Neuronal stem cell (in vitro differentiated cells): ENCODE measurements at regions not wholly inside any gene's neighbourhood (a gene's known extent, or its start where the extent isn't known, plus 50 kb on each side); places are given as distances from the start of the nearest gene placed in this dataset.

Source experiments
- DNase-seq: peaks from one replicate; pipeline ENCODE4 v3.0.0-alpha.2; 2013; ENCODE audit warnings: low spot score
- H2AFZ ChIP-seq: one replicate; pipeline ENCODE4 v1.6.1; 2013; ENCODE audit warnings: mild to moderate bottlenecking, low read length, inconsistent platforms
- H2AK5ac ChIP-seq: 2 replicates; pipeline ENCODE4 v1.6.1; 2013; ENCODE audit warnings: low read depth, mild to moderate bottlenecking, inconsistent platforms, low read length, moderate library complexity, mixed read lengths
- H2BK120ac ChIP-seq: 2 replicates; pipeline ENCODE4 v1.6.1; 2013; ENCODE audit warnings: low read depth, mild to moderate bottlenecking, inconsistent platforms, low read length, moderate library complexity, mixed read lengths
- H2BK12ac ChIP-seq: one replicate; pipeline ENCODE4 v1.6.1; 2013; ENCODE audit warnings: low read length, inconsistent platforms
- H2BK15ac ChIP-seq: 2 replicates; pipeline ENCODE4 v1.6.1; 2013; ENCODE audit warnings: mild to moderate bottlenecking, low read length, inconsistent platforms, mixed read lengths
- H2BK5ac ChIP-seq: one replicate; pipeline ENCODE4 v1.6.1; 2013; ENCODE audit warnings: inconsistent platforms, mild to moderate bottlenecking, low read length, moderate library complexity
- H3K14ac ChIP-seq: one replicate; pipeline ENCODE4 v1.6.1; 2013; ENCODE audit warnings: low read length, inconsistent platforms
- H3K18ac ChIP-seq: 2 replicates; pipeline ENCODE4 v1.6.1; 2013; ENCODE audit warnings: low read length, inconsistent platforms
- H3K23ac ChIP-seq: 2 replicates; pipeline ENCODE4 v1.6.1; 2013; ENCODE audit warnings: low read depth, mild to moderate bottlenecking, mixed read lengths, low read length, inconsistent platforms; ENCODE audit not compliant: poor library complexity
- H3K27ac ChIP-seq: replicated peaks from 3 replicates; pipeline ENCODE4 v1.5.1; 2013; ENCODE audit warnings: low read length, inconsistent platforms
- H3K27me3 ChIP-seq, 3 experiments: 2 replicates each; pipeline ENCODE4 v1.6.1; 2013; ENCODE audit warnings: low read length in 3 of 3, mild to moderate bottlenecking in 2 of 3, inconsistent platforms in 1 of 3, low read depth in 1 of 3, mixed read lengths in 1 of 3, moderate library complexity in 1 of 3; ENCODE audit not compliant: control insufficient read depth in 3 of 3, insufficient read depth in 3 of 3
- H3K36me3 ChIP-seq, 2 donors: replicated peaks in 1 of 2; 2 replicates each; pipeline ENCODE4 v1.6.1; 2013; ENCODE audit warnings: low read length in 2 of 2; ENCODE audit not compliant: control insufficient read depth in 2 of 2, insufficient read depth in 2 of 2
- H3K4ac ChIP-seq: 2 replicates; pipeline ENCODE4 v1.6.1; 2013; ENCODE audit warnings: inconsistent platforms, mild to moderate bottlenecking, low read length, moderate library complexity
- H3K4me1 ChIP-seq, 2 donors: 1 replicate in 1 of 2; 2 replicates in 1 of 2; pipeline ENCODE4 v1.6.1; 2013; ENCODE audit warnings: low read length in 2 of 2, low read depth in 1 of 2; ENCODE audit not compliant: control insufficient read depth in 2 of 2, insufficient read depth in 1 of 2
- H3K4me2 ChIP-seq: one replicate; pipeline ENCODE4 v1.6.1; 2013; ENCODE audit warnings: mild to moderate bottlenecking, low read length, inconsistent platforms; ENCODE audit not compliant: insufficient read depth, poor library complexity, severe bottlenecking
- H3K4me3 ChIP-seq, 2 donors: 2 replicates each; pipeline ENCODE4 v1.5.1; 2013; ENCODE audit warnings: low read length in 2 of 2, mild to moderate bottlenecking in 2 of 2, inconsistent platforms in 1 of 2, moderate library complexity in 1 of 2
- H3K79me1 ChIP-seq: one replicate; pipeline ENCODE4 v1.6.1; 2013; ENCODE audit warnings: low read depth, mild to moderate bottlenecking, inconsistent platforms, low read length, moderate library complexity
- H3K9ac ChIP-seq: one replicate; pipeline ENCODE4 v1.6.1; 2013; ENCODE audit warnings: mild to moderate bottlenecking, low read depth, low read length, inconsistent platforms; ENCODE audit not compliant: poor library complexity
- H3K9me3 ChIP-seq, 2 donors: replicated peaks in 1 of 2; 2 replicates each; pipeline versions ENCODE3 to v1.6.1; 2013; ENCODE audit warnings: low read length in 2 of 2, mild to moderate bottlenecking in 2 of 2, inconsistent platforms in 1 of 2, low read depth in 1 of 2, mixed read lengths in 1 of 2, moderate library complexity in 1 of 2; ENCODE audit not compliant: control insufficient read depth in 2 of 2, insufficient read depth in 1 of 2
- H4K8ac ChIP-seq: one replicate; pipeline ENCODE4 v1.6.1; 2013; ENCODE audit warnings: low read depth, mild to moderate bottlenecking, inconsistent platforms, low read length, moderate library complexity
- H4K91ac ChIP-seq: one replicate; pipeline ENCODE4 v1.6.1; 2013; ENCODE audit warnings: low read length, low read depth, mild to moderate bottlenecking, inconsistent platforms; ENCODE audit not compliant: poor library complexity
- WGBS, 2 donors: extraction: QIAGEN DNeasy Blood & Tissue Kit; methylation state at CpG; one replicate each; pipeline ENCODE4 v1.1.7; 2013; ENCODE audit warnings: missing lambda C conversion rate in 2 of 2, mixed read lengths in 1 of 2; ENCODE audit not compliant: insufficient read length in 2 of 2, insufficient replicate concordance in 1 of 2; ENCODE audit errors: extremely low coverage in 2 of 2; 5-methylcytosine and 5-hydroxymethylcytosine counted together

DNA sequence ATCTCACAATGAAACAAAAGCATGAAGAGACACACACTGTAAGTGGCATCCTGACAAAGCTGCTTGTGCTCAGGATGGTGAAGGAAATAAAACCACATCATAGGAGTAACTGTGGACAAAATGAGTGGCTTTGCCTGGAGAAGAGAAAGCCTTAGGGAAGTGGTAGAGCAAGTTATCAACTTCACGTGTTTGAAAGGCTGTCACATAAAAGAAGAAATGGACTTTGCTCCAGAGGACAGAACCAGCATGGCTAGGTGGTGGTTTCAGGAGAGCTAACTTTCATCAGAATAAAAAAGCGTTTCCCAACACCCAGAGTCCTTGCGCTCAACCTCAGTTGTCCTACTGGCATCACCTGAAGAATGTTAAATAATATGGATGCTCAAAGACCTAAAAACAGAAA, 139.9 kb downstream of the SETD4 start:
- Histone ChIP-seq H3K4me2 (no peak overlapping the region), H2BK5ac (no peak overlapping the region), H3K36me3 (no peaks in the 10 kb centered on the region), H4K8ac (no peak overlapping the region), H2BK15ac (no peak overlapping the region), H2BK12ac (no peak overlapping the region), H2BK120ac (no peak overlapping the region), H3K4me1 (no peaks in the 10 kb centered on the region), H3K18ac (no peak overlapping the region), H4K91ac (no peak overlapping the region), H3K79me1 (no peaks in the 10 kb centered on the region), H3K4me3 (no peak overlapping the region), H3K14ac (no peak overlapping the region), H3K23ac (no peak overlapping the region), H3K4ac (no peak overlapping the region), H2AK5ac (no peak overlapping the region), H3K9ac (no peak overlapping the region), H3K9me3 (no peaks in the 10 kb centered on the region), H3K27me3 (no peaks in the 10 kb centered on the region), H2AFZ (no peak overlapping the region), H3K27ac (no peak overlapping the region)
- no CpG with 5 or more reads among the region's 3 CpGs for WGBS, 2 donors
- DNase-seq: no peak

DNA sequence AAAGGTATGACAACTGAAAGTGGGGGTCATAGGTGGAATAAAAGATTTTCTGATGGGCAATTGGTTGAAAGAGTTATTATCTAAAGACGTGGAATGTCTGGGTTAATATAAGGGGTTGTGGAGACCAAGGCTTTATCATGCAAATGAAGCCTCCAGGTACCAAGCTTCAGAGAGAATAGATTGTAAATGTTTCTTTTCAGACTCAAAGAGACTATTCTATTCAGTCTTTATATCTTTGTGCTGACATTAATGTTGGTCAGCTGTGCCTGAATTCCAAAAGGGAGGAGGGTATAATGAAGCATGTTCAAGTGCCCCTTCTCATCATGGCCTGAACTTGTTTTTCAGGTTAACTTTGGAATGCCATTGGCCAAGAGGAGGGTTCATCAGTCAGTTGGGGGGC, 145.3 kb downstream of the SETD4 start:
- no peak overlapping the region for H3K4me2 ChIP-seq
- H2BK120ac ChIP-seq: no peak overlapping the region
- H3K27me3 ChIP-seq: no peaks in the 10 kb centered on the region
- no peak for DNase-seq
- H3K36me3 ChIP-seq: no peaks in the 10 kb centered on the region
- no peak overlapping the region for H2BK15ac ChIP-seq
- no peak overlapping the region for H3K4me3 ChIP-seq
- H3K18ac ChIP-seq: no peak overlapping the region
- WGBS, 2 donors: no CpG with 5 or more reads among the region's 1 CpG
- H3K4ac ChIP-seq: no peak overlapping the region
- H3K4me1 ChIP-seq: peaks cover 0 to 4% of the 10 kb centered on the region in 2 donors
- no peak overlapping the region for H2AK5ac ChIP-seq
- H4K91ac ChIP-seq: no peak overlapping the region
- H3K27ac ChIP-seq: no peak overlapping the region
- no peak overlapping the region for H3K9ac ChIP-seq
- no peak overlapping the region for H2BK5ac ChIP-seq
- H2AFZ ChIP-seq: no peak overlapping the region
- H3K79me1 ChIP-seq: no peaks in the 10 kb centered on the region
- H4K8ac ChIP-seq: no peak overlapping the region
- H3K23ac ChIP-seq: no peak overlapping the region
- H3K9me3 ChIP-seq: no peaks in the 10 kb centered on the region
- H2BK12ac ChIP-seq: no peak overlapping the region
- H3K14ac ChIP-seq: no peak overlapping the region

DNA sequence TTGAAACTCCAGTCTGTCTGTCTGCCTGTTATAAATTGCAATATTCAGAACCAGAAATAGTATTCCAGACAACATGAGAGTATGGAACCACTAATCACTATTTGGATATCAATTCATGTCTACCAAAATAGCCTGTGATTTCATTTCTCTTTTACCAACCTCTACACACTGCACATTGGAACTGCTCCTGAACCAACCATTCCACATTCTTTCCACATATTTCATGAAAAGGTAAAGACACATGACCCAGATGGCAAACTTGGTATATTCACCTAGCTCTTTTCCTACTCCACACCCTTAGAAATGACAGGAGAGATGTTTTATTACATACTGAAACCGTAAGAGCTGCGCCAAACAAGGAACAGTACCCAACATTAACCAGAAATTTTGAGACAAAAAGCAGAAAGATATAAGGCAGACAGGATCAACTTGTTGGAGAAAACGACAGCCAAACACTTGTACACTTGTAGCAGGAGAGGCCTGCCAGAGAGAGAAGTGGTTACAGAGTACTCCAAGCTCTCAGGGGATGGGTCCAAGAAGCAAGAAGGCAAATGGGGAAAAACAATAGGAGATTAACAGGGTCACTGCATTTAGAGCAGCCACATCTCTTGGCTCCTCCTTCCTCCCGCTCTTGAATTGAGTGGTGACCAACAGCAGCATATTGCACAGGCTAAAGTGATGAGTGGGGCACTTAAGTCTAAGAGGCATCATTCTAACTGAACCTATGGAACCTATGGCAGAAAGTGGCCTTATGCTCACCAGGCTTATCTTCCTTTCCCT, 148.7 kb downstream of the SETD4 start:
- Histone ChIP-seq H2BK120ac (no peak overlapping the region), H2AK5ac (no peak overlapping the region), H3K23ac (no peak overlapping the region), H3K18ac (no peak overlapping the region), H4K91ac (no peak overlapping the region), H3K9me3 (no peaks in the 10 kb centered on the region), H2BK12ac (no peak overlapping the region), H4K8ac (no peak overlapping the region), H3K27me3 (no peaks in the 10 kb centered on the region), H3K36me3 (no peaks in the 10 kb centered on the region), H2BK5ac (no peak overlapping the region), H2BK15ac (no peak overlapping the region), H3K9ac (no peak overlapping the region), H3K27ac (no peak overlapping the region), H2AFZ (no peak overlapping the region), H3K79me1 (no peaks in the 10 kb centered on the region), H3K14ac (no peak overlapping the region), H3K4ac (no peak overlapping the region), H3K4me3 (no peak overlapping the region), H3K4me1 (peaks cover 0 to 6% of the 10 kb centered on the region in 2 donors), H3K4me2 (no peak overlapping the region)
- no peak for DNase-seq
- no CpG with 5 or more reads among the region's 4 CpGs for WGBS, 2 donors

DNA sequence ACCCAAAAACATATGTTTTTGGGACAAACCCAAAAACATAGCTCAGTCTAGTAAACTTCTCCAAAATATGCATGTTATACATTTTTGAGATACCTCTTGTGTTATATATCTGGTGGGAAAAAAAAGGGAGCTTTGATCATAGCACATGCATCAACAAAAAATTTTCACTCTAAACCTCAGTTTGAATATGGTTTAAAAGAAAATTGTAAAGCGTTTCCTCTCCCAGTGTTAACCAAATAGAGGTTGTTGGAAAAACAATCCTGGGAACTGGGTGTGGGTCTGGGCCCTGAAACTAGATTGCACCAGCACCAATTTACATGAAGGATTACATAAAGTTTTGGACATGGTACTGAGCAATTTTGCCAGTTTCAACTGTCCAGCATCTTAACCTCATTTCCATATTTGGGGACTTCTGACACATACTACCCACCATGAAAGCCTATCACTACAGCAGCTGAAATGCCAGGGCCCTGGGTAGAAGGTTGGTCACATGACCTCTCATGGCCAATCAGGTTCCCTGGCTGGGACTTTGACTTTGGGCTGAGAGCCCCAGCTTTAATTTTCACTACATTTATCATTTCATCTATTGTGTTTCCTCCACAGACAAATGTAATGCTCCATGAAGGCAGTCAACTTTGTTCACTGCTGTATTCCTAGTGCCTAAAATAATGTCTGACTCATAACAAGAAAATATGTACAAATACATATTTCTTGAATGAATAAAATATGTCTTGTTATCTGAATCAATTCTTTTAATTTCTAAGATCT, 150.7 kb downstream of the SETD4 start:
- H3K14ac ChIP-seq: no peak overlapping the region

More for the DNA sequence above, 150.7 kb downstream of the SETD4 start:
- Histone ChIP-seq H3K27me3 (no peaks in the 10 kb centered on the region), H3K4me2 (no peak overlapping the region), H2BK15ac (no peak overlapping the region), H2AFZ (no peak overlapping the region), H3K18ac (peak overlapping the region; percentile 34), H3K9ac (no peak overlapping the region), H3K4me1 (peaks cover 0 to 6% of the 10 kb centered on the region in 2 donors), H3K36me3 (no peaks in the 10 kb centered on the region), H3K27ac (no peak overlapping the region), H2BK12ac (no peak overlapping the region), H3K4me3 (no peak overlapping the region), H3K79me1 (no peaks in the 10 kb centered on the region), H2AK5ac (no peak overlapping the region), H2BK5ac (no peak overlapping the region), H2BK120ac (no peak overlapping the region), H3K4ac (no peak overlapping the region), H4K91ac (no peak overlapping the region), H3K23ac (no peak overlapping the region), H3K9me3 (no peaks in the 10 kb centered on the region), H4K8ac (no peak overlapping the region)
- WGBS, 2 donors: no CpG with 5 or more reads among the region's 1 CpG
- DNase-seq: no peak
